DND-41 (cell line): ENCODE measurements at regions not wholly inside any gene's neighbourhood (a gene's known extent, or its start where the extent isn't known, plus 50 kb on each side); places are given as distances from the start of the nearest gene placed in this dataset.
"Not testable (repeated sequence)": the region's sequence is repeated elsewhere in the genome, so short reads cannot be mapped to it uniquely, and the experiment has no call there.

Source experiments
- ATAC-seq: fragments of 200-7000 bp; cut with Tn5 transposase; 3 replicates; pipeline ENCODE4 v1.9.1; 2021; ENCODE audit warnings: low read depth; ENCODE audit not compliant: insufficient read depth
- DNase-seq: peaks from one replicate; pipeline ENCODE4 v3.0.0-alpha.2; 2020
- H2AFZ ChIP-seq: 2 replicates; pipeline ENCODE4 v1.6.0; 2012; ENCODE audit warnings: low read depth, low read length
- H3K27ac ChIP-seq: 2 replicates; pipeline ENCODE4 v1.5.1; 2012; ENCODE audit warnings: low read length, inconsistent platforms
- H3K27me3 ChIP-seq: fragments of 200-600 bp; sonication (generic); 2 replicates; pipeline ENCODE4 v1.6.0; 2012; ENCODE audit warnings: low read length, mild to moderate bottlenecking, inconsistent platforms; ENCODE audit not compliant: insufficient read depth, poor library complexity
- H3K36me3 ChIP-seq: 2 replicates; pipeline ENCODE4 v1.5.1; 2012; ENCODE audit warnings: low read length, inconsistent platforms; ENCODE audit not compliant: insufficient read depth
- H3K4me1 ChIP-seq: 2 replicates; pipeline ENCODE4 v1.5.1; 2012; ENCODE audit warnings: mild to moderate bottlenecking, low read length; ENCODE audit not compliant: insufficient read depth
- H3K4me2 ChIP-seq: 2 replicates; pipeline ENCODE4 v1.6.0; 2012; ENCODE audit warnings: mild to moderate bottlenecking, moderate library complexity, low read length, inconsistent platforms; ENCODE audit not compliant: insufficient read depth
- H3K4me3 ChIP-seq, 2 experiments: fragments of 200-600 bp in 1 of 2; shearing (Covaris generic) in 1 of 2; 2 replicates each; pipeline ENCODE4 v1.5.1; 2012 to 2016; ENCODE audit warnings: inconsistent platforms in 2 of 2, low read length in 2 of 2, mild to moderate bottlenecking in 2 of 2, low read depth in 1 of 2, moderate library complexity in 1 of 2
- H3K79me2 ChIP-seq: 2 replicates; pipeline ENCODE4 v1.6.0; 2012; ENCODE audit warnings: low read length, inconsistent platforms; ENCODE audit not compliant: insufficient read depth
- H3K9ac ChIP-seq: 2 replicates; pipeline ENCODE4 v1.6.0; 2012; ENCODE audit warnings: low read depth, mild to moderate bottlenecking, inconsistent platforms, low read length, moderate library complexity
- H3K9me3 ChIP-seq: 2 replicates; pipeline ENCODE4 v1.5.1; 2012; ENCODE audit warnings: low read length, moderate library complexity, mild to moderate bottlenecking, inconsistent platforms; ENCODE audit not compliant: insufficient read depth, severe bottlenecking
- H4K20me1 ChIP-seq: 2 replicates; pipeline ENCODE4 v1.6.0; 2012; ENCODE audit warnings: low read length; ENCODE audit not compliant: insufficient read depth
- CTCF ChIP-seq: IDR thresholded peaks from 2 replicates; pipeline ENCODE4 v1.5.1; 2012; ENCODE audit warnings: borderline replicate concordance, low read length, moderate library complexity, mild to moderate bottlenecking; ENCODE audit not compliant: poor library complexity, severe bottlenecking; ENCODE audit errors: extremely low read depth
- EZH2 ChIP-seq: IDR thresholded peaks from 3 replicates; pipeline ENCODE4 v1.6.1; 2012; ENCODE audit warnings: borderline replicate concordance, low read depth, mild to moderate bottlenecking, moderate library complexity, low read length, inconsistent platforms; ENCODE audit not compliant: severe bottlenecking

GRCh38 chr2:48088994-48089393 is 182.7 kb upstream of the FBXO11 start:
- Histone ChIP-seq H3K36me3 (no peaks in the 10 kb centered on the region), H3K79me2 (no peaks in the 10 kb centered on the region), H3K4me2 (no peak overlapping the region), H3K27ac (no peak overlapping the region), H3K4me3 (no peak overlapping the region), H3K27me3 (peaks cover 4% of the 10 kb centered on the region), H4K20me1 (no peaks in the 10 kb centered on the region), H3K4me1 (no peaks in the 10 kb centered on the region), H3K9me3 (peaks cover 4% of the 10 kb centered on the region), H2AFZ (no peak overlapping the region), H3K9ac (no peak overlapping the region)
- TF ChIP-seq CTCF (no peak), EZH2 (no peak)
- ATAC-seq (no peak), DNase-seq (no peak)

- H3K27ac ChIP-seq: no peak overlapping the region
- H3K4me1 ChIP-seq: no peaks in the 10 kb centered on the region
- no peaks in the 10 kb centered on the region for H3K79me2 ChIP-seq
- peaks cover 4% of the 10 kb centered on the region for H3K9me3 ChIP-seq
- DNase-seq (no peak), ATAC-seq (no peak)
- H2AFZ ChIP-seq: no peak overlapping the region
- H3K9ac ChIP-seq: no peak overlapping the region
- TF ChIP-seq CTCF (no peak), EZH2 (no peak)
- H3K4me3 ChIP-seq: no peak overlapping the region
- no peak overlapping the region for H3K4me2 ChIP-seq
- no peaks in the 10 kb centered on the region for H3K36me3 ChIP-seq
- H3K27me3 ChIP-seq: peaks cover 4% of the 10 kb centered on the region
- no peaks in the 10 kb centered on the region for H4K20me1 ChIP-seq
Measured at GRCh38 chr2:48089644-48090043, 183.3 kb upstream of the FBXO11 start.

- TF ChIP-seq EZH2 (no peak), CTCF (no peak)
- DNase-seq: no peak
- Histone ChIP-seq H3K79me2 (no peaks in the 10 kb centered on the region), H2AFZ (no peak overlapping the region), H3K36me3 (no peaks in the 10 kb centered on the region), H3K9me3 (peaks cover 4% of the 10 kb centered on the region), H3K4me2 (no peak overlapping the region), H3K4me3 (no peak overlapping the region), H3K4me1 (no peaks in the 10 kb centered on the region), H3K9ac (no peak overlapping the region), H4K20me1 (no peaks in the 10 kb centered on the region), H3K27ac (no peak overlapping the region), H3K27me3 (no peaks in the 10 kb centered on the region)
- ATAC-seq: no peak
Measured at GRCh38 chr2:48092846-48093803, 186.8 kb upstream of the FBXO11 start.

- not testable (repeated sequence) for H4K20me1 ChIP-seq, H2AFZ ChIP-seq, H3K4me1 ChIP-seq, H3K36me3 ChIP-seq, ATAC-seq, H3K27me3 ChIP-seq, DNase-seq, H3K79me2 ChIP-seq, H3K4me2 ChIP-seq, H3K9ac ChIP-seq, H3K9me3 ChIP-seq, H3K27ac ChIP-seq, H3K4me3 ChIP-seq
Measured at GRCh38 chr2:48096765-48097164, 190.5 kb upstream of the FBXO11 start.
